NCI-H1930 (cell line): ENCODE measurements at regions not wholly inside any gene's neighbourhood (a gene's known extent, or its start where the extent isn't known, plus 50 kb on each side); places are given as distances from the start of the nearest gene placed in this dataset.

Experiments used
- DNase-seq, 2 experiments: peaks; one replicate each; lab custom pipeline; 2025; lab: John Stamatoyannopoulos, UW

DNA sequence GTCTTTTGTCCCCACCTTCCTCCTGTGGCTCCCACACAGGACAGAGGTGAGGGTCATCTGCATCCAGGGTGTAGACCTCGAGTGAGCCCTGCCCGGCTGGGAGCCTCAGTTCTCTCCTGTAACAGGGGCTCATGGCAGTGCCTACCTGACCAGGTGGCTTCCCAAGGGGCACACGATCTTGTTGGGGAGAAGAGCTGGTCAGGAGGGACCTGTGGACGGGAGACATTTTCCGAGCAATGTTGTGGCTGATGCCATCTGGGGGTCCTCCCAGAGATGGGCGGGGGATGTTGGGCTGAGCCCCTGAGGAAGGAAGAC lies 51.9 kb downstream of the CEBPB start:
- DNase-seq = no peak

DNA sequence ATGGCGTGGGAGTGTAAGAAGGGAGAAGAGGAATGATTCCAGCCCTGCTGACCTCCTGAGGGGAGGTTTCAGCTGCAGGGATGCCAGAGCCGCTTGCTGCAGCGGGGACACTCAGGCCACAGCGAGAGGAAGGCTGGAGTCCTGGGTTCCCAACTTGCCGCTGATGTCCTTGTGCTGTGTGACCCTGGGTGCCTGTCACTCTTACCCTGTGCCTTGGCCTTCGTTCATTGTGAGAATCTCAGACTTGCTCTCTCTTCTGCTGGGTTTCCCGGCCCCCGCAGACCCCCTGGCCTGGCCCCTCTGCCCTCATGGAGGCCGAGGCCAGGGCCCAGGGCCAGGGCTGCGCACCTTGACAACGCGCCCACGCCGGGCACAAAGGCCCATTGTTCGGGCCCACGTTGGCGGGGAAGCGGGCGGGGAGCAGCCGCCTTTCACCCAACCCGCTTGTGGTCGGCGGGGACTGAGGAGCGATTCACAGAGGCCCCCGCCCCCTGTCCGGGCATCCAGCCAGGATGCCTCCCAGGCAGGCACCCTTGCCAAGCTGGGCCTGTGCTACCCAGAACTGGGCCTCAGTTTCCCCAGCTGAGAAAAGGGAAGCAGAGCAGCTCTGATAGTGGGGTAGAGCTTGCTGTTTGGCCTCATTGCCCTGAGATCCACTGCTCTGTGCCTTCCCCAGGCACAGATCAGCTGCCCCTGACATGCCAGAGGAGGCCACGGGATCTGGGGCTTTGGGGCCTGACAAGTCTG lies 52.4 kb downstream of the CEBPB start:
- DNase-seq = no peak

DNA sequence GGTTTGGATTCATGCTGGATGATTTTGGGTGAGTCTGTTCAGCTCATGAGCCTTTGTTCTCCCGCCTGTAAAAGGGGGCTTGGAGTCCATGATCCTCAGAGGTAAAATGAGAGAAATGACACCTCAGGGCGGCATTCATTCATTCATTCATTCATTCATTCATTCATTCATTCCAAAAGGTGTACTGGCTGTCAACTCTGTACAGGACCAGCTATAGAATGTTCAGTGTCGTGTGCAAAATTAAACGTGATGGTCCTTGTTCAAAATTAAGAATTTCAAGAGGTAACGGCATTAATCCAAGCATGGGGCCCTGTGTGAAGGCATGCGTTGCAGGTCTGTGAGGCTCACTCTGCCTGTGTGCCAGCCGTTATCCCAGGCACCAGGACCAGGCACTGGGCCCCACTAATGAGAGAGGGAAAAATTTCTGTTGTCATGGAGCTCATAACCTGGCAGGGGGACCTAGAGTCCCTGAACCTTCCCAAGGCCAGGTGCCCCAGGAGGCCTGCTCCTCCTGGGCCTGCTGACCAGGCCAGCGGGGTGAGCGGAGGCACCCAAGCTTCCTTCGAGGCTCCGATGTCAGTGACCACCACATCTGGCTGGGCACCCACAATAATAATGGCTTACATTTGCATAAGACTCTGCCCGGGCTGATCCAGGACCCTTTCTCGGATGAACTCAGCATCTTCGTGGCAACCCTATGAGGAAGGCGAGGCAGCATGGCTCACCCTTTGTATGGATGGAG lies 53.2 kb downstream of the CEBPB start:
- no peak for DNase-seq

DNA sequence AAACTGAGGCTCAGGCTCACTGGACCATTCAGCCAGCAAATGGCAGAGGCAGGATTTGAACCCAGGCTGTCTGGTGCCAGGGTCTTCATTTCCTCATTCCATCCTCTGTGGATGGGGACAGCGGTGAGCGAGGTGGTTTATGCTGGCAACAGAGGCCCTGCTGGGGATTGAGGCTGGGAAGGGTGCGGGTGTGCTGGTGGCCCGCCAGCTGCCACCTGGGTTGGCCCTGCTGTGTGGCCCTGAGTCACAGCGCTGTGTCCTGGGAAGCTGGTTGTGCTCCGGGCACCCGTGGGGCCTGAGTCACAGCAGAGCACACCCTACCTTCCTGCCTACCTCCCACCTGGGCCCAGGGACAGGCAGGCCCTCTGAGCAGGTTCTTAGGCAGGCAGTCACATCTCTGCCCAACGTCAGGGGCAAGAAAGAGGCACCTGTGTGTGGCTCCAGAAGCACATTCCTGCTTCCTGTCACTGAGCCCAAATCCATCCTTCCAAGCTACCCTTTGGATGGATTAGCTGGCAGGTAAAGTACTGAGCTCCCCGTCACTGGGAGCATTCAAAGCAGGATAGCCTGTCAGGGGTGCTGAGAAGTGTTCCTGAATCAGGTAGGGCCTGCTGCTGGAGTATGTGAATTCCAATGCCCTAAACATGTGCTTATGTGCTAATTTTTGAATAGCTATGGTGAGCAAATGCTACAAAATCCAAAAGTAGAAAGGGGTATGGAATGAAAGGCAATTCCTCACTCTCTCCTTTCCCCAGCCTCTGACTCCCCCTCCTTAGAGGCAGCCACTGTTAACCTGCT lies 53.9 kb downstream of the CEBPB start:
- DNase-seq = no peak

DNA sequence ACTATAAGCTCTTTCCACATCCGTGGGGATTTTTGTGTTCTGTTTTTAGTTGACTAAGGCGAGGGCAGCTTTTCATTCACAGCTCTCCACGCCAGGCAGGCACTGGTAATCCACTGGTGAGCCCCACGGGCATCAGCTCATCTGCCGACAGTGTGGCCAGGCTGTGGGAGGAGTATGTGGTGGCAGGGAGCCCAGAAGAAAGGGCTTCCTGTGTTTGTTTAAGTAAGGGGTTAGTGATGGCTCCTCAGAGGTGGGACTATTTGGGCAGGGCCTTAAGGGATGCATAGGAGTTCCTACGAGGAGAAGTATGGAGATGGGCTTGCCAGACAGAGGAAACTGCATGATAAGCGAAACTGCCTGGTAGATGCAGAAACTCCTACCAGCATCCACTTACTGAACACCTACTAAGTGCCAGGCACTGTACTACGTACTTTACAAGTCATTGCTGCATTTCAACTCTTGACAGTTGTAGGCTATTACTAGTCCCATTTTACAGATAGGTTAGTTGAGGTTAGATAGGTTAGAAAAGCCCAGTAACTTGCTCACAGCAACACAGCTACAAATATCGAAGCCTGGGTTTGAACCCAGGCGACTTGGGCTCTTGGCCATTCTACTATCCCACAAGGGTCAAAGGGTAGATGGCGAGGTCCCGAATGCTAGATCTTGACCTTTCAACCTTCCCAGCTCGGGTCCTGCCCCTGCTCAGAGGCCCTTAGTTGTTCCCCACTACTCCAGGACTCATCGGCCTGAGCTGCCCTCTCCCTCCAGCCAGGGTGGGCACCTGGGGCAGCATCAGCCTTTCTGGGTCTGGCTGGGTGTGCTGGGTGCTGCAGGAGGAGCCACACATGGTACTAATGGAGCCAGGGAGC lies 55.1 kb downstream of the CEBPB start:
- no peak for DNase-seq

DNA sequence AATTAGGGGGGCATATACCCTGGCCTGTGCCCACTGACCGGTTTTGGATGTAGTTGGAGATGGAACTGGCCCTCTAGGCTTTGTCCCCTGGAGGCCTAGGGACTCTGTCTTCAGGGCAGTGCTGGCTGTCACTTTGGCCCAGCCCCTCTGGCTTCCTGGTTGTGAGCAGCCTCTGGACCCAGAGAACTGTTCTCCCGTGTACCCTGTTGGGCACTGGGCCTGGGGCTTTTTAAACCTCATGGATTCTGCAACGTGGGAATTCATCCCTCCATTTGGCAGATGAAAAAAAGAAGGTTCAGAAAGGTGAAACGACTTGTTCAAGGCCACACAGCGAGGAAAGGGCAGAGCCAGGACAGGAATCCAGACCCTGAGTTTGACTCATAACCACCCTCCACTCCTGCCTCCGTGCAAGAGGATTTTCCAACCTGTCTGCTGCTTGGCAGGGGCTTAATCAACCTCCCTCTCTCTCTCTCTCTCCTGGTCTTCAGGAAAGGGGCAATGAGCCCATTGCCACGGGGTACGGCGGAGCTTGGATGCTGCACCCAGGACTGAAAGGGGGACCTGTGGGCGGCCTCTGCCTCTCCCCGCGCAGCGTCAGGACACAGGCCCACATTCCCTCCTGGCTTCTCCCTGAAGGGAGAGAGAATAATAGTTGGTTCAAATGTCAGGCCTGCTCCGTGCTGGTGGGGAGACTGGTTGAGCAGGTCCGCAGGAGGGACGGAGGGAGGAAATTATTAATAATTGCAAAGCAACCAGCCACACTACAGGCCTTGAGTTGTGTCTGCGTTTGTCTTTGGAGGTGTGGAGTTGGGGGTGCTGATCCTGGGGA lies 56.0 kb downstream of the CEBPB start:
- no peak for DNase-seq

DNA sequence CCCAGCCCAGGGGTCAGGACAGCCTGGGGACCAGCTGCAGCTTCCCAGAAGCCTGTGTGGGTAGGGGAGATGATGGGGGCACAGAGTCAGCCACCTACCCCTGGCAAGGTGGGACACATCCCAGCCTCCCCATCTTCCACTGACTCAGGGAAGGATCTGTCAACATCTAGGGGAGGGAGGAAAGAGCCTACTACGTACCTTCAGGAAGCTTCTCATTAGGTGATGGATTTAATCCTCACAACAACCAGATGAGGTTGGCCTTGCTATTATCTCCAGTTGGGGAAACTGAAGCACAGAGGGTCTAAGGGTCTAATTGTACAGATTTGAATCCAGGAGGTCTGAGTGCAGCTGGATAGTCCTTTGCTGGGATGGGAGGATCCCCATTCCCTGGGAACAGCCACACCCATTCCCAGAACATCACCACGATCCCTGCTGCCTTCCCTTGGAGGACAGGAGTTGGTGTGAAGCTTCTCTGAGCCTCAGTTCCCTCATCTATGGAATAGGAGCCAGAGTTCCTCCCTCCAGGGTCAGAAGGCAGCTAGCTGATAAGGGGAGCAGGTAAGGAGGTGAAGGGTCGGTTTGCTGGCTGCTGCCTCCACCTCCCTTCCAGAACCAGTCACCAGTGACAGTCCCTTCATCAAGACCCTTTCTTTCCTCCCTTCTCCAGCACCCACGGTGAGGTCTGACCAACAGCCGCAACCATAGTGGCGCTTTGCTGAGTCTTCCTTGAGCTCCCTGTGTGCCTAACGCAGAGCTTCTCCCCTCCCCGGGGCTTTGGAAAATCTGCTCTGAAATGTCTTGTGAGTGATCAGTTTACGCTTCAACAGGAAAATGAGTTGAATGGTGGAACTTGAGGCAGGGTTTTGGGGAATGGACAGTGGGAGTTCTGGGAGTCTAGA lies 56.8 kb downstream of the CEBPB start:
- DNase-seq = no peak

DNA sequence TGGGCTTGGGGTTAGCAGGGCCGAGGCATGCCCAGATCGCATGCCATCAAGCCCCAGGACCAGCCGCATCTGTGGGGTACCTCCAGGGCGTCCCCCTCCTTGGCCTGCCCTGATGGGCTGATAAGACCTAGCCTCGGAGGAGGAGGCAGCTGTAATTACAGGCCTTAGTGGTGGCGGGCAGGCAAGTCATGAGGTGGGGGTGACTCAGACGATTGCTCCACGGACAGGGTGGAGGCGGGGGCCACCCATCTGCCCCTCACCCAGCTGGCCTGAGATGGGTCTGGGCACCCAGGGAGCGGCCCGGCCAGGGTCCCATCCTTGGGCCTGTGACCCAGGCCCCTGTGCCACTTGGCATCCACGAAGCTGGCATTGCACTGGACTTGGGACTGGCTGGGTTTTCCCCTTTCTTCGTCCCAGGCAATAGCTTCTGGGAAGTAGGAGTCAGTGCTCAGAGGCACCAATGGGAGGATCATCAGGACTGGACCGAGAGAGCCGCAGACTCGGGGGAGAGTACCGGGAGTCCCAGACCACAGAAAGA lies 57.5 kb downstream of the CEBPB start:
- DNase-seq = no peak

DNA sequence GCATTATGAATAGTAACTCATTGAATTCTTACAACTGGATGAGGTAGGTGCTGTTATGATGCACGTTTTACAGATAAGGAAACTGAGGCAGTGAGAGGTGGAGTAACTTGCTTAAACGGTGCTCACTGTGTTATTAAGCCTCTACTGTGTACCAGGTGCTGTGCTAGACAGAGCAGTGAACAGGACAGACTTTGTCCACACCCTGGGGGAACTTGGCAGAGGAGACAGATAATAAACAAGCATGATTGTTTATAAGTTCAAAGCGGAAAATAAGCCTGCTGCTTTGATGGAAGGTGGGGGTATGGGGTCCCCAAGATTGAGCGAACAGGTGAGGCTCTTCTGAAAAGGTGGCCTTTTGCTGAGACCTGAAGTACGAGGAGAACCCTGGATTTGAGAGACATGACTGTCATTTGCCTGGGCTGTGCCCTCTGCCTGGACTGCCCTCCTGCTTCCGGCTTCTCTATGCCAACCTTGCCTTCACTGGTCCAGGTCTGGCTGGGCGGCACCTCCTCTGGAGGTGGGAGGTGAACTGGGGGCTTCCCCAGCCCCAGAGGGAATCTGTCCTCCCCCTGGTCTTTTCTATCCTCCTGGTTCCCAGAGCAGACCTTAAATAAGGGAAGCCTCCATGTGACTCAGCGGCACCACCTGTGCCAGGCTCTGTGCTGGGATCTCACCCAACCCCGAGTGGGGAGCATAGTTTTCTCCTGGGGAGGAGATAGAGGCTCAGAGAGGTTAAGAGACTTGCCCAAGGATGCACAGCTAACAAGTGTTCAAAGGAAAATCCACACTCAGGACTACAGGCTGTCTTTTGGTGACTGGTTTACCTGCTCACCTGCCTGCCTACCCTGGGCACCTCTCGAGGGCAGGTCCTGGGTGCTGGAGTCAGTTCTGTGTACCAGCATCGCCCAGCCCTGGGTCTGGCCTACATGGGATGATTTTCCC lies 59.1 kb downstream of the CEBPB start:
- no peak for DNase-seq

DNA sequence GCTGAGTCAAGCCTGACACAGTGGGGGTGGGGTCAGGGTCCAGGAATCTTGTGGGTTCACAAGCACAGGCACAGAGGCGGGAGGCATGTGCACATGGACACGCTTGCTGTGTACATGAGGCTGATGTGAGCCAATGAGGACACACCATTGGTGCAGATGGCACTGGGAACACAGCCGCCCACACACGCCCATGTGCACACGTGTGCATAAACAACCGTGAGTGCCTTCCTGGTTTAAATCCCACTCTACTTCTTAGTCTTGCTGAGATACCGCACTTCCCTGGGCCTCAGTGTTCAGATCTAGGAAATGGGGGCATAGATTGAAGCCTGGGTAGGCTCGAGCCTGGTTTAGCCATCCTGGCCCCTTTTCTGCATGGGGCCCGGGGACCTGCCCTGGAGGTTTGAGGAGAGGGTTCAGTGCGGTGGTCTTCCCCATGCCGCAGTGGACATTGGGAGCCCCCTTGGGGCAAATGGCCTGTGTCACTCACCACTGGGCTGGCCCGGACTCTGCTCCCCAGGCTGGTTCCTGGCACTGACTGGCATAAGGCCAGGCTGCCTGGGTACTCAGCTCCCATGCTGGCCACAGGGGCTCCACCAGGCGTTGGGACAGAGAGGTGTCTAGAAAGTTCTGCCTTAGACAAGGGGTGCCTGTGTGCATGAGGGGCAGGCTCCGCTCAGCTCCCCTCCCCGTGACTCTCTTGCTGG lies 60.2 kb downstream of the CEBPB start:
- DNase-seq = no peak

DNA sequence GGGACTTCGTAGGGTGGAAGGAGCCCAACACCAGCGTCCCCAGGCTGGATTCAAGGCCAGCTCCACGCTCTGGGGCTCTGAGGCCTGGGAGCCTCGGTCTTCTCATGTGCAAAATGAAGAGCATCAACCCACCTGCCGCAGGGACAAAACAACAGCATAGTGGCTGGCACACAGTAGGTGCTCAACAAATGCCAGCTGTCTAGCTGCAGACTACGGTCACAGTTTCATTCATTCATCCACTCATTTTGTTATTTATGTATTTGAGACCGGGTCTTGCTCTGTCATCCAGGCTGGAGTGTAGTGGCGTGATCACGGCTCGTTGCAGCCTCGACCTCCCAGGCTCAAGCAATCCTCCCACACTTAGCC lies 60.7 kb downstream of the CEBPB start:
- no peak for DNase-seq

DNA sequence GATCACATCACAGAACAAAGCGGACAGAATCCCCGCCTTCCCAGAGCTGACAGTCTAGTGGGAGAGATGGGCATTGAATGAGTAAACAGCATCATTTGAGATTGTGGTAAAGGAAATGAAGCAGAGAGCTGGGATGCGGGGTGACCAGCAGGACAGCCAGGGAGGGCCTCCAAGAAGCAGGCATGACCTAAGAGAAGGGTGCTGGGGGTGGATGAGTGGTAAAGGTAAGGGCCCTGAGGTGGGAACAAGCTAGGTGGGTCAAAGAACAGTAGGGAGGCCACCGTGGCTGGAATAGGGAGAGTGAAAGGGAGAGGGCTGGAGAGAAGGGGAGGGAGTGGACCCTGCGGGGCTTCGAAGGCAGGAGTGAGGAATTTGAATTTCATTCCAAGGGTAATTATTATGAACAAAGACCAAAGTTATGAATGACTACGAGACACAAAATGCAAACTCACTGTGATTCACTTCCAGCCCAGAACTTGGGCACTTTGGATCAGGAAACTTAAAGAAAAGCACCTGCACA lies 61.4 kb downstream of the CEBPB start:
- DNase-seq = no peak

DNA sequence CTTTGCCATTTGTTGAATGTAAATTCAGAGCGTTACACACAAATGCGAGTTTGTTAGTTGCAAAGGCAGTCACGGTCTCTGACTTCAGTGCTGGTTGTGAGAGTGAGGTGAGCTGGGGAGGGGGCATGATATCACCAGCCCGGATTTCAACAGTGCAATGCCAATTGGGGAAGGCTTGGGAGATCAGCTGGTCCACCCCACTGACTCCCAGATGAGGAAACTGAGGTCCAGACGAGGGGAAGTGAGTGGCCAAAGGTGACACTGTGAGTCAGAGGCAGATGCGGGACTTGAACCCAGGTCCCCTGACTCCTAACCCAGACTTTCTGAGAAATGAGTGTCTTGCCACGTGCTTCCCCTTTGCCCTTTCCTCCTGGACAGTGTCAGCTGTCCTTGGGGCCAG lies 62.1 kb downstream of the CEBPB start:
- no peak for DNase-seq

DNA sequence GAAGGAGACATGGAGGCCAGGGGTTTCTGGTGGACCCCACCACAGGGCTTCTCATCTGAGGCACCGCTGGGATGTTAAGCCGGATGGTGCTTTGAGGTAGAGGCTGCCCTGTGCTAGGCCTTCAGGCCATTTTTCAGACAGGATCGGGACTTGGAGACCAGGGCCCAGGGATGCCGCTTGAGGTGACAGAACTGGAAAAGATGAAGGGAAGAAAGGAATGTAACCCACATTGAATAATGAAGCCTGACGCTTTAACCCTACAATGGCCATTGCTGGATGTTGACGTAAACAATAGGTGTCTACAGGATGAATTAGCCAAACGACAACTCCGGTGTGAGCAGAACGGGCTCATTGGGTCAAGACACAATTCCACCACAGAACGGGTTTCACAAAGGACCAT lies 62.5 kb downstream of the CEBPB start:
- no peak for DNase-seq

DNA sequence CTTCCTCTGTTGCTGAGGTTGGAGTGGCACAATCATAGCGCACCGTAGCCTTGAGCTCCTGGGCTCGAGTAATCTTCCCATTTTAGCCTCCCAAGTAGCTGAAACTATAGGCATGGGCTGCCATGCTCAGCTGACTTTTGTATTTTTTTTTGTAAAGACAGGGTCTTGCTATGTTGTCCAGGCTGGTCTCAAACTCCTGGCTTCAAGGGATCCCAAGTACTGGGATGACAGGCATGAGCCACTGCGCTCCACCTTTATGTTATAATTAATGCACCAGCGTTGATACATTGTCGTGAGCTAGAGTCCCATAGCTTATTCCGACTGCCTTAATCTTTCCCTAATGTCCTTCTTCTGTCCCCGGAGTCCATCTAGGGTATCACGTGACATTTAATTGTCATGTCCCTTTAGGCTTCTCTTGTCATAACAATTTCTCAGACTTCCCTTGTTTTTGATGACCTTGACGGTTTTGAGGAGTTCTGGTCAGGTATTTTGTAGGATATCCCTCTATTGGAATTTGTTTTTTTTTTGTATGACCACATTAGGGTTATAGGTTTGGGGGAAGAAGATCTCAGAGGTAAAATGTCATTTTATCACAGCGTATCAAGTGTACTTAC lies 63.9 kb downstream of the CEBPB start:
- DNase-seq = no peak

DNA sequence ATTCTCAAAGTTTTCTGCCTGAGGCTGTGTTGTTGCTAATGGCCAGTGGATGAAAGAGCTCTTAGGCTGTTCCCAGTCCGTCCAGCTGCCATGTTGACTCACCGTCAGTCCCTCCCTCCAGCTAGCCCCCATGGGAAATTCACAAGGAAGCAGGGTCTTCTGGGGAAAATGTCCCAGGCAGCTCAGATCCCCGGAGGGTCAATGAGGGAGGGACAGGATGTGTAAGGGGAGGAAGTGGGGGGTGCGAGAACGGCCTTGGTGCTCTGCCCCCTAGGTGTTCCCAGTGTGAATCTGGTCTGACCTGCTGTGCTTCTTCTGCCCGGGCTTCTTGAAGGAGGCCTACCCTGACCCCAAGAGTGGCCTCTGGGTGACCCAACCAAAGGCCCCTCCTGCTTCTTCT lies 65.9 kb downstream of the CEBPB start:
- no peak for DNase-seq

DNA sequence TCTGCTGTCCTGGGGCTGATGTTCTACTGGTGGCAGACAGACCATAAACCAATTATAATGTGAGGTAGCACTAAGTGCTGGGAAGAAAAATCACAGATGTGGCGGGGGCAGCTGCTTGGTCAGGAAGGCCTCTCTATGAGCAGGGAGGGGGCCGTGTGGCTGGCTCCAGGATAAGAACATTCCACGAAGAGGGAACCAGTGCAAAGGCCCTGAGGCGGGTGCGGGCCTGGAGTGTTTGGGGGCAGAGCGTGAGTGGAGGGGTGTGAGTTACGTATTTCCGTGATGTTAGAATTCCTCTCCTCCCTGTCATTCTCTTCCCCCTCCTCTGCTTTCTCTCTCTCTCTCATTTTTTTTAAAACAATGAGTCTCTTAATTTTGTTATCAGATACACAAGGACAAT lies 67.2 kb downstream of the CEBPB start:
- DNase-seq = no peak
